ENCODE measurements at regions not wholly inside any gene's neighbourhood (a gene's known extent, or its start where the extent isn't known, plus 50 kb on each side); places are given as distances from the start of the nearest gene placed in this dataset.

- no peak overlapping the region for H3K4me3 ChIP-seq
- TF ChIP-seq POLR2A (IDR thresholded peaks at IDR 0.05), result no peak
- TF ChIP-seq, protein P1, sequence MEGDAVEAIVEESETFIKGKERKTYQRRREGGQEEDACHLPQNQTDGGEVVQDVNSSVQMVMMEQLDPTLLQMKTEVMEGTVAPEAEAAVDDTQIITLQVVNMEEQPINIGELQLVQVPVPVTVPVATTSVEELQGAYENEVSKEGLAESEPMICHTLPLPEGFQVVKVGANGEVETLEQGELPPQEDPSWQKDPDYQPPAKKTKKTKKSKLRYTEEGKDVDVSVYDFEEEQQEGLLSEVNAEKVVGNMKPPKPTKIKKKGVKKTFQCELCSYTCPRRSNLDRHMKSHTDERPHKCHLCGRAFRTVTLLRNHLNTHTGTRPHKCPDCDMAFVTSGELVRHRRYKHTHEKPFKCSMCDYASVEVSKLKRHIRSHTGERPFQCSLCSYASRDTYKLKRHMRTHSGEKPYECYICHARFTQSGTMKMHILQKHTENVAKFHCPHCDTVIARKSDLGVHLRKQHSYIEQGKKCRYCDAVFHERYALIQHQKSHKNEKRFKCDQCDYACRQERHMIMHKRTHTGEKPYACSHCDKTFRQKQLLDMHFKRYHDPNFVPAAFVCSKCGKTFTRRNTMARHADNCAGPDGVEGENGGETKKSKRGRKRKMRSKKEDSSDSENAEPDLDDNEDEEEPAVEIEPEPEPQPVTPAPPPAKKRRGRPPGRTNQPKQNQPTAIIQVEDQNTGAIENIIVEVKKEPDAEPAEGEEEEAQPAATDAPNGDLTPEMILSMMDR (IDR thresholded peaks at IDR 0.05), result no peak
- H3K27me3 ChIP-seq, result no peaks in the 10 kb centered on the region
- no peaks in the 10 kb centered on the region for H3K36me3 ChIP-seq (replicated peaks in 1 of 2)
- H3K9me3 ChIP-seq (replicated peaks in 1 of 3), result no peaks in the 10 kb centered on the region
- WGBS, 4 donors, result 86 to 96% (median 92%) methylated on average over 2 of the region's 2 CpGs
- intact Hi-C loops (cut with DNase I), result no loop called here
- H3K27ac ChIP-seq, result no peak overlapping the region
- no peak for DNase-seq
- no peaks in the 10 kb centered on the region for H3K4me1 ChIP-seq (replicated peaks in 1 of 2)
Observed at GRCh38 chr14:76580399-76580798, 180.9 kb upstream of the VASH1 start.

GRCh38 chr14:76580967-76581366, 180.3 kb upstream of the VASH1 start:
- intact Hi-C loops (cut with DNase I), result no loop called here
- 91 to 100% (median 96%) methylated on average over 1 of the region's 1 CpG for WGBS, 4 donors
- no peak for DNase-seq
- Histone ChIP-seq H3K36me3 (replicated peaks in 1 of 2) (no peaks in the 10 kb centered on the region), H3K4me3 (no peak overlapping the region), H3K4me1 (replicated peaks in 1 of 2) (no peaks in the 10 kb centered on the region), H3K27me3 (no peaks in the 10 kb centered on the region), H3K9me3 (replicated peaks in 1 of 3) (no peaks in the 10 kb centered on the region), H3K27ac (no peak overlapping the region)
- no peak for TF ChIP-seq POLR2A (IDR thresholded peaks at IDR 0.05)
- TF ChIP-seq, protein P1 (IDR thresholded peaks at IDR 0.05), result no peak

DNA sequence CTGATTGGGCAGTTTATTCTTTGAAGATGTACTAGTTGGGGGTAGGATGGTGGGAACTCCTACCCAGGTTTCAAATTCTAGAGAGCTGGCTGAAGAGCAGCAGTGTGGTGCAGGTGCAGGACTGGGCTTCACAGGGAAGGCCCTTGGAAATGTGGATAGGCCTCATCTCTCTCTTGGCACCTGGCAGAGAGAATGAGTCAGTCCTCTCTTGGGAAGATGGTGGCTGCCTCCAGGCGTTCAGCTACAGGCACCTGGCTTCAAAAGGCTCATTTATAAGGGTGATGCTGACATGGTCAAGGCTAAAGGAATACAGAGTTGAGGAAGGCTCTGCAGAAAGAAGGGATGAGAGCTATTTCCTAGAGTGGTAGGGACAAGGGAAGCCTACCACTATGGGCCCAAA, 179.7 kb upstream of the VASH1 start:
- H3K4me1 ChIP-seq (replicated peaks in 1 of 2), result no peaks in the 10 kb centered on the region

DNA sequence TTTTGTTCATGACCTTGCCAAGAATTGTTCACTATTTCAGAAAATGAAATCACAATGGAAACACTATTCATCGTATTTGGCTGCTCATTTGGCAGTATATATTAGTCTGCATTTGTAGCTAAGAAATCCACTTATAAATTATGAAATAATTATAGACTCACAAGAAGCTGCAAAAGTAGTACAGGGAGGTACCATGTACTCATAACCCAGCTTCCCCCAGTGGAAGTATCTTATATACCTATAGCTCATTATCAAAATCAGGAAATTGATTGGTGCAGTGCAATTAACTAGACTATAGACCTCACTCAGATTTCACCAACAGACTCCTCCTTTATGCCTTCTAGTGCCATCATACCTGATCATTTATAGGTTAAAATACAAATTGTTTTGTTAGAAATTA, 178.8 kb upstream of the VASH1 start:
- WGBS, 4 donors, result 67 to 88% (median 79%) methylated on average over 1 of the region's 1 CpG
- Histone ChIP-seq H3K4me1 (replicated peaks in 1 of 2) (no peaks in the 10 kb centered on the region), H3K27ac (no peak overlapping the region), H3K4me3 (no peak overlapping the region), H3K9me3 (replicated peaks in 1 of 3) (no peaks in the 10 kb centered on the region), H3K36me3 (replicated peaks in 1 of 2) (no peaks in the 10 kb centered on the region), H3K27me3 (no peaks in the 10 kb centered on the region)
- TF ChIP-seq, protein P1 (IDR thresholded peaks at IDR 0.05), result no peak
- no peak for TF ChIP-seq POLR2A (IDR thresholded peaks at IDR 0.05)
- intact Hi-C loops (cut with DNase I), result no loop called here
- no peak for DNase-seq

More for the DNA sequence above, 179.7 kb upstream of the VASH1 start:
- no peak for TF ChIP-seq POLR2A (IDR thresholded peaks at IDR 0.05)
- TF ChIP-seq, protein P1 (IDR thresholded peaks at IDR 0.05), result no peak
- intact Hi-C loops (cut with DNase I), result no loop called here
- Histone ChIP-seq H3K4me3 (no peak overlapping the region), H3K36me3 (replicated peaks in 1 of 2) (no peaks in the 10 kb centered on the region), H3K27me3 (no peaks in the 10 kb centered on the region), H3K9me3 (replicated peaks in 1 of 3) (no peaks in the 10 kb centered on the region), H3K27ac (no peak overlapping the region)
- no peak for DNase-seq
- WGBS, 4 donors, result 29 to 84% (median 50%) methylated on average over 1 of the region's 1 CpG

Data from adrenal gland (tissue), 9 donors.